ENCODE measurements at regions not wholly inside any gene's neighbourhood (a gene's known extent, or its start where the extent isn't known, plus 50 kb on each side); places are given as distances from the start of the nearest gene placed in this dataset.

DNA sequence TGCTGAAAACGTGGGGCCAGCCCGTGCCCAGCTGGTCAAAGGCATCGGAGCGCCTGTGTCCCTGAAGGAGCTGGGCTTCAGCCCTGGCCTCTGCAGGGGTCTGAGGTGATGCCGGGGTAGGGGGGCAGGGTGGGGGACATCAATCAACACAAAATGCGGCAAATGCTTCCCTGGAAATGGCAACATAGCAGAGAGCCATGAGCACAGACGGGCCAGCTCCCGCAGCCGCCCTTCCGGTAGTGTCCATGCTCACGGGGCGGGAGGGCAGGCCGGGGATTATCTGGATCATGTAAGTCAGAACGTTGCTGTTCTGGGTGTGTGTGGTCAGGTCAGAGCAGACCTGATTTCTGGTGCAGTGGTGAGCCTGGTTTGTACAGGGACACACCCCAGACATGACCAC lies 56.5 kb upstream of the TWIST2 start:
- Histone ChIP-seq H3K9me3 (ENCODE audit: control extremely low read depth in 1 of 3, control insufficient read depth in 2 of 3, insufficient read depth in 1 of 3, low read length in 2 of 3) (peaks cover 0 to 11% (median 0%) of the 10 kb centered on the region in 3 donors), H3K27me3 (replicated peaks in 1 of 4; ENCODE audit: control extremely low read depth in 1 of 4, control insufficient read depth in 3 of 4, insufficient read depth in 4 of 4, low read length in 3 of 4) (no peaks in the 10 kb centered on the region), H3K27ac (ENCODE audit: low read length in 2 of 2) (no peak overlapping the region), H4K20me1 (ENCODE audit: control insufficient read depth, insufficient read depth, low read length, poor library complexity, severe bottlenecking) (no peaks in the 10 kb centered on the region), H3K4me3 (ENCODE audit: control extremely low read depth in 1 of 5, extremely low read depth in 1 of 5, insufficient read depth in 1 of 5, low read depth in 2 of 5, low read length in 4 of 5) (no peak overlapping the region), H2AFZ (ENCODE audit: insufficient read depth, low read depth, low read length, poor library complexity, severe bottlenecking) (no peak overlapping the region), H3K4me2 (replicated peaks; ENCODE audit: low read depth, low read length, poor library complexity, severe bottlenecking) (no peak overlapping the region), H3K36me3 (replicated peaks in 1 of 2; ENCODE audit: control extremely low read depth in 1 of 2, control insufficient read depth in 1 of 2, extremely low read depth in 1 of 2, insufficient read depth in 2 of 2, low read length in 1 of 2) (no peaks in the 10 kb centered on the region), H3K4me1 (ENCODE audit: control insufficient read depth in 2 of 2, insufficient read depth in 2 of 2, low read length in 2 of 2) (no peaks in the 10 kb centered on the region), H3K79me2 (ENCODE audit: control insufficient read depth, insufficient read depth, low read length) (no peaks in the 10 kb centered on the region), H3K9ac (ENCODE audit: low read length) (no peak overlapping the region)
- Mint-ChIP-seq H3K27me3 (peaks cover 4% of the 10 kb centered on the region), H3K9me3 (ENCODE audit: insufficient read depth) (no peaks in the 10 kb centered on the region), H3K27ac (no peak overlapping the region), H3K4me3 (no peak overlapping the region), H3K4me1 (no peaks in the 10 kb centered on the region)
- ATAC-seq (ENCODE audit: low read depth) = no peak
- WGBS (ENCODE audit: insufficient coverage) = 98% methylated on average over 9 of the region's 14 CpGs
- TF ChIP-seq, protein P1, sequence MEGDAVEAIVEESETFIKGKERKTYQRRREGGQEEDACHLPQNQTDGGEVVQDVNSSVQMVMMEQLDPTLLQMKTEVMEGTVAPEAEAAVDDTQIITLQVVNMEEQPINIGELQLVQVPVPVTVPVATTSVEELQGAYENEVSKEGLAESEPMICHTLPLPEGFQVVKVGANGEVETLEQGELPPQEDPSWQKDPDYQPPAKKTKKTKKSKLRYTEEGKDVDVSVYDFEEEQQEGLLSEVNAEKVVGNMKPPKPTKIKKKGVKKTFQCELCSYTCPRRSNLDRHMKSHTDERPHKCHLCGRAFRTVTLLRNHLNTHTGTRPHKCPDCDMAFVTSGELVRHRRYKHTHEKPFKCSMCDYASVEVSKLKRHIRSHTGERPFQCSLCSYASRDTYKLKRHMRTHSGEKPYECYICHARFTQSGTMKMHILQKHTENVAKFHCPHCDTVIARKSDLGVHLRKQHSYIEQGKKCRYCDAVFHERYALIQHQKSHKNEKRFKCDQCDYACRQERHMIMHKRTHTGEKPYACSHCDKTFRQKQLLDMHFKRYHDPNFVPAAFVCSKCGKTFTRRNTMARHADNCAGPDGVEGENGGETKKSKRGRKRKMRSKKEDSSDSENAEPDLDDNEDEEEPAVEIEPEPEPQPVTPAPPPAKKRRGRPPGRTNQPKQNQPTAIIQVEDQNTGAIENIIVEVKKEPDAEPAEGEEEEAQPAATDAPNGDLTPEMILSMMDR (IDR thresholded peaks at IDR 0.05) = no peak
- no peak for TF ChIP-seq EZH2 (IDR thresholded peaks at IDR 0.05; ENCODE audit: borderline replicate concordance, insufficient read depth, low read depth, low read length, poor library complexity, severe bottlenecking)
- ChIA-PET CTCF (no interaction called here), POLR2A (no interaction called here)
- no peak for DNase-seq
- intact Hi-C loops (cut with micrococcal nuclease) = no loop called here

DNA sequence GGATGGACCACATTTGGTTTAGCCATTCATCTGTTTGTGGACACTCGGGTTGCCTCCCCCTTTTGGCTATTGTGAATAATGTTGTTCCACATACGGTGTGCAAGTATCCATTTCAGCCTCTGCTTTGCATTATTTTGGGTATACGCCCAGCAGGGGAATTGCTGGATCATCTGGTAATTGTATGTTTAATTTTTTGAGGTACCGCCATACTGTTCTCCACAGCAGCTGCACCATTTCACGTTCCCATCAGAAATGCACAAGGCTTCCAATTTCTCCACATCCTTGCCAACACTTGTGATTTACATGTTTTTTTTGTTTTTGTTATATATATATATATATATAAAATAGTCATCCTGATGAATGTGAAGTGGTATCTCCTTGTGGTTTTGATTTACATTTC lies 54.6 kb upstream of the TWIST2 start:
- ChIA-PET CTCF (no interaction called here), POLR2A (no interaction called here)
- H3K4me3 ChIP-seq (ENCODE audit: control extremely low read depth in 1 of 5, extremely low read depth in 1 of 5, insufficient read depth in 1 of 5, low read depth in 2 of 5, low read length in 4 of 5) = no peak overlapping the region
- H3K27ac ChIP-seq (ENCODE audit: low read length in 2 of 2) = no peak overlapping the region
- Mint-ChIP-seq H3K27me3 (peaks cover under 1% of the 10 kb centered on the region), H3K27ac (no peak overlapping the region), H3K4me1 (no peaks in the 10 kb centered on the region), H3K9me3 (ENCODE audit: insufficient read depth) (no peaks in the 10 kb centered on the region), H3K4me3 (no peak overlapping the region)
- H3K36me3 ChIP-seq (replicated peaks in 1 of 2; ENCODE audit: control extremely low read depth in 1 of 2, control insufficient read depth in 1 of 2, extremely low read depth in 1 of 2, insufficient read depth in 2 of 2, low read length in 1 of 2) = no peaks in the 10 kb centered on the region
- H3K9me3 ChIP-seq (ENCODE audit: control extremely low read depth in 1 of 3, control insufficient read depth in 2 of 3, insufficient read depth in 1 of 3, low read length in 2 of 3) = peaks cover 0 to 13% (median 0%) of the 10 kb centered on the region in 3 donors
- no peaks in the 10 kb centered on the region for H3K79me2 ChIP-seq (ENCODE audit: control insufficient read depth, insufficient read depth, low read length)
- no peak for DNase-seq
- no peak overlapping the region for H3K9ac ChIP-seq (ENCODE audit: low read length)
- WGBS (ENCODE audit: insufficient coverage) = 100% methylated on average over 1 of the region's 5 CpGs
- TF ChIP-seq EZH2 (IDR thresholded peaks at IDR 0.05; ENCODE audit: borderline replicate concordance, insufficient read depth, low read depth, low read length, poor library complexity, severe bottlenecking) = no peak
- TF ChIP-seq, protein P1 (IDR thresholded peaks at IDR 0.05) = no peak
- no peaks in the 10 kb centered on the region for H4K20me1 ChIP-seq (ENCODE audit: control insufficient read depth, insufficient read depth, low read length, poor library complexity, severe bottlenecking)
- H2AFZ ChIP-seq (ENCODE audit: insufficient read depth, low read depth, low read length, poor library complexity, severe bottlenecking) = no peak overlapping the region
- intact Hi-C loops (cut with micrococcal nuclease) = no loop called here
- H3K4me1 ChIP-seq (ENCODE audit: control insufficient read depth in 2 of 2, insufficient read depth in 2 of 2, low read length in 2 of 2) = no peaks in the 10 kb centered on the region
- H3K4me2 ChIP-seq (replicated peaks; ENCODE audit: low read depth, low read length, poor library complexity, severe bottlenecking) = no peak overlapping the region
- H3K27me3 ChIP-seq (replicated peaks in 1 of 4; ENCODE audit: control extremely low read depth in 1 of 4, control insufficient read depth in 3 of 4, insufficient read depth in 4 of 4, low read length in 3 of 4) = no peaks in the 10 kb centered on the region
- no peak for ATAC-seq (ENCODE audit: low read depth)

Measured in B cell (primary cell).